ENCODE measurements at regions not wholly inside any gene's neighbourhood (a gene's known extent, or its start where the extent isn't known, plus 50 kb on each side); places are given as distances from the start of the nearest gene placed in this dataset.

- TF ChIP-seq CREB1 (CRISPR knock-in tag; IDR thresholded peaks at IDR 0.05) (no peak), STAT6 (CRISPR knock-in tag; conservative IDR thresholded peaks at IDR 0.05; ENCODE audit: low read depth) (no peak), FOXJ3 (CRISPR knock-in tag; IDR thresholded peaks at IDR 0.05; ENCODE audit: borderline replicate concordance) (no peak), E2F5 (CRISPR knock-in tag; IDR thresholded peaks at IDR 0.05) (no peak), MLX (CRISPR knock-in tag; IDR thresholded peaks at IDR 0.05) (no peak), CTCF (IDR thresholded peaks at IDR 0.05) (no peak), ZNF219 (CRISPR knock-in tag; IDR thresholded peaks at IDR 0.05; ENCODE audit: borderline replicate concordance) (no peak)
Measured at GRCh38 chr5:169450464-169450863, 133.1 kb upstream of the SPDL1 start (continued).

GRCh38 chr5:169448826-169449225, 134.7 kb upstream of the SPDL1 start:
- Mint-ChIP-seq H3K27me3 (ENCODE audit: low read depth) (no peaks in the 10 kb centered on the region; the same call in 1 of the 2 replicates), H3K36me3 (no peaks in the 10 kb centered on the region), H3K9me3 (no peaks in the 10 kb centered on the region), H3K4me3 (no peak overlapping the region), H3K4me1 (no peaks in the 10 kb centered on the region), H3K27ac (no peak overlapping the region)
- no peak for TF ChIP-seq HMGXB4 (CRISPR knock-in tag; IDR thresholded peaks at IDR 0.05)
- TF ChIP-seq ZNF138 (CRISPR knock-in tag; conservative IDR thresholded peaks at IDR 0.05): no peak
- no peak for TF ChIP-seq SMAD3 (CRISPR knock-in tag; IDR thresholded peaks at IDR 0.05; ENCODE audit: borderline replicate concordance)
- TF ChIP-seq TP53 (CRISPR knock-in tag; IDR thresholded peaks at IDR 0.05): no peak
- TF ChIP-seq FOXJ3 (CRISPR knock-in tag; IDR thresholded peaks at IDR 0.05; ENCODE audit: borderline replicate concordance): no peak
- POLR2A ChIA-PET: no interaction called here
- DNase-seq (ENCODE audit: low spot score): no peak
- no peak for ATAC-seq
- CTCF ChIA-PET: no interaction called here

GRCh38 chr5:169445191-169445590, 138.4 kb upstream of the SPDL1 start:
- no peak overlapping the region for H3K4me3 Mint-ChIP-seq
- no peak for ATAC-seq
- H3K4me1 Mint-ChIP-seq: no peaks in the 10 kb centered on the region
- no peaks in the 10 kb centered on the region; the same call in 1 of the 2 replicates for H3K27me3 Mint-ChIP-seq (ENCODE audit: low read depth)
- no peak for DNase-seq (ENCODE audit: low spot score)
- H3K36me3 Mint-ChIP-seq: no peaks in the 10 kb centered on the region
- no peaks in the 10 kb centered on the region for H3K9me3 Mint-ChIP-seq
- POLR2A ChIA-PET: no interaction called here
- TF ChIP-seq ESRRA (CRISPR knock-in tag; IDR thresholded peaks at IDR 0.05; ENCODE audit: borderline replicate concordance) (no peak), USF2 (CRISPR knock-in tag; IDR thresholded peaks at IDR 0.05) (no peak), ZNF425 (CRISPR knock-in tag; conservative IDR thresholded peaks at IDR 0.05) (no peak)
- CTCF ChIA-PET: no interaction called here
- no peak overlapping the region for H3K27ac Mint-ChIP-seq

Data from WTC11 (cell line).